ENCODE measurements at regions not wholly inside any gene's neighbourhood (a gene's known extent, or its start where the extent isn't known, plus 50 kb on each side); places are given as distances from the start of the nearest gene placed in this dataset.
"Not testable (repeated sequence)": the region's sequence is repeated elsewhere in the genome, so short reads cannot be mapped to it uniquely, and the experiment has no call there.

- DNase-seq (no peak), ATAC-seq (no peak)
- CTCF ChIA-PET: no interaction called here
- Mint-ChIP-seq H3K9me3 (ENCODE audit: low read depth) (peaks cover 6% of the 10 kb centered on the region), H3K4me3 (no peak overlapping the region), H3K27ac (no peak overlapping the region), H3K4me1 (no peaks in the 10 kb centered on the region), H3K27me3 (no peaks in the 10 kb centered on the region), H3K36me3 (peaks cover 6% of the 10 kb centered on the region)
Measured at GRCh38 chr17:63019138-63019873, 53.3 kb downstream of the TANC2 start.

DNA sequence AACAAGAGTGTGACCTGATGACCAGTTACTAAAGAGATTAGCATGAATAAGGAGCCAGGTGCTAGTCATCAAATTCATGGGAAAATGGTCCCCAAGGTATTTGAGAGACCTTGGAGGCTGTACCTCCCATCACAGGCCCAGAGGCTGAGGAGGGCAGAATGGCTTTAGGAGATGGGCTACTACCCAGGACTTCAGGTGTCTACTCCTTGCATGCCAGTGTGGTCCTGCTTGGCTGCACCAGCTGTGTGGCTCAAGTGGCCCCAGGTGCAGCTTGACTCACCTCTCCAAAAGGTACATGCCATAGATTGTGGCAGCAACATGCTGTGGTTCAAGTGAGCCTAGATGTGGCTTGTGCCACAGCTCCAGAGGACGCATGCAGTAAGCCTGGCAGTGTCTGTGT is 56.5 kb downstream of the TANC2 start:
- DNase-seq: no peak

DNA sequence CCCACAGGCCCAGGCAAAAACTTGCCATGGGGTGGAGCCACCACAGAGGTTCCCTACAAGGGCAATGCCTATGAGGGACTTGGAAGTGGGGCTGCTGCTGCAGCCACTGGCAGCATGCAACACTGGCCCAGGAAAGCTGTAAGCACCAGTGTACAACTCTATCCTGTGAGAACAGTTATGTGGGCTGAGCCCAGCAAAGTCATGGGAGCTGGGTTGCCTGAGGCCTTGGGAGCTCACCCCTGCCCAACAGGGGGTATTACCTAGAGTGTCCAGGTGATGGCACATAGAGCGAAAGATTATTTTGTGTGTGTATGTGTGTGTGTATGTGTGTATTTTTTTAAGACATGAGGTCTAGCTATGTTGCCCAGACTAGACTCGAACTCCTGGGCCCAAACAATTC is 57.0 kb downstream of the TANC2 start:
- CTCF ChIA-PET: no interaction called here
- H3K36me3 Mint-ChIP-seq: peaks cover 10% of the 10 kb centered on the region
- DNase-seq (no peak), ATAC-seq (no peak)
- no peaks in the 10 kb centered on the region for H3K4me1 Mint-ChIP-seq
- no peak overlapping the region for H3K27ac Mint-ChIP-seq
- no peaks in the 10 kb centered on the region for H3K27me3 Mint-ChIP-seq
- peaks cover 6% of the 10 kb centered on the region for H3K9me3 Mint-ChIP-seq (ENCODE audit: low read depth)
- no peak overlapping the region for H3K4me3 Mint-ChIP-seq

More for the DNA sequence above, 56.5 kb downstream of the TANC2 start:
- Mint-ChIP-seq H3K4me1 (no peaks in the 10 kb centered on the region), H3K36me3 (peaks cover 10% of the 10 kb centered on the region), H3K27me3 (no peaks in the 10 kb centered on the region), H3K4me3 (no peak overlapping the region), H3K9me3 (ENCODE audit: low read depth) (peaks cover 6% of the 10 kb centered on the region), H3K27ac (no peak overlapping the region)
- CTCF ChIA-PET: no interaction called here
- no peak for ATAC-seq

- H3K27me3 Mint-ChIP-seq: no peaks in the 10 kb centered on the region
- no peak for DNase-seq
- H3K4me1 Mint-ChIP-seq: no peaks in the 10 kb centered on the region
- H3K9me3 Mint-ChIP-seq (ENCODE audit: low read depth): peaks cover 6% of the 10 kb centered on the region
- H3K36me3 Mint-ChIP-seq: peaks cover 10% of the 10 kb centered on the region
- no peak overlapping the region for H3K27ac Mint-ChIP-seq
- H3K4me3 Mint-ChIP-seq: no peak overlapping the region
- no peak for ATAC-seq
- CTCF ChIA-PET: no interaction called here
Measured at GRCh38 chr17:63024201-63024600, 58.2 kb downstream of the TANC2 start.

DNA sequence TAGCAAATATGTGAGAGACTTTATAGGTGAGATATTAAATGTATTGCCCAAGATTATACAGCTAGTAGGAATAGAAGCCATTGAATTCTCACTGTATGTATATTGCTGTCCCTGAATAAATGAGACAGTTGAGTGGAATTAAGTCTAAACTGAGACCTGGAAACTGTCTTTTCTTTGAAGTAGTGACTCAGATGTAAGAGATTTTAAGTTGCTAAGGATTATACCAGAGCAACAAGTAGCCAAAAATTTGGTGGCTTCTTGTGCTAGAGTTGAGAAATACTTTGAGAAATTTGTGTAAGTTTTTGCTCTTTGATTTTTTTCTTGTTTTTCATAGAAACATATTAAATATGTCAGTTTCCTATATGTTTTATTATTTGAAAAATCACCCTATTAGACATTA is 58.7 kb downstream of the TANC2 start:
- peaks cover 6% of the 10 kb centered on the region for H3K9me3 Mint-ChIP-seq (ENCODE audit: low read depth)
- ATAC-seq (no peak), DNase-seq (no peak)
- H3K27ac Mint-ChIP-seq: no peak overlapping the region
- no peaks in the 10 kb centered on the region for H3K27me3 Mint-ChIP-seq
- CTCF ChIA-PET: no interaction called here
- no peak overlapping the region for H3K4me3 Mint-ChIP-seq
- peaks cover 8% of the 10 kb centered on the region for H3K36me3 Mint-ChIP-seq
- no peaks in the 10 kb centered on the region for H3K4me1 Mint-ChIP-seq

DNA sequence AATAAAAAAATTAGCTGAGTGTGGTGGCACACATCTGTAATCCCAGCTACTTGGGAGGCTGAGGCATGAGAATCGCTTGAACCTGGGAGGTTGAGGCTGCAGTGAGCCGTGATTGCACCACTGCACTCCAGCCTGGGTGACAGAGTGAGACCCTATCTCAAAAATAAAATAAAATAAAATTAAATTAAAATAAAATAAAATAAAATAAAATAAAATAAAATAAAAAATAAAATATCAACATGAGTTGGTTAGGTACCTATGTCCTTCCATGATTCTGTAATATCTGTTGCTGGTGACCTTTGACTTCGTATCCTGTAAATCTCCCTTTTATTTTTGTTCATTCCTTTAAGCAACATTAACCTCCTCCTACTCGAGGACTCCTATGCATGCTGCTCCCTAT is 59.6 kb downstream of the TANC2 start:
- H3K9me3 Mint-ChIP-seq (ENCODE audit: low read depth); H3K36me3 Mint-ChIP-seq; H3K4me1 Mint-ChIP-seq; ATAC-seq; H3K4me3 Mint-ChIP-seq; CTCF ChIA-PET; H3K27ac Mint-ChIP-seq; DNase-seq; H3K27me3 Mint-ChIP-seq: not testable (repeated sequence)

DNA sequence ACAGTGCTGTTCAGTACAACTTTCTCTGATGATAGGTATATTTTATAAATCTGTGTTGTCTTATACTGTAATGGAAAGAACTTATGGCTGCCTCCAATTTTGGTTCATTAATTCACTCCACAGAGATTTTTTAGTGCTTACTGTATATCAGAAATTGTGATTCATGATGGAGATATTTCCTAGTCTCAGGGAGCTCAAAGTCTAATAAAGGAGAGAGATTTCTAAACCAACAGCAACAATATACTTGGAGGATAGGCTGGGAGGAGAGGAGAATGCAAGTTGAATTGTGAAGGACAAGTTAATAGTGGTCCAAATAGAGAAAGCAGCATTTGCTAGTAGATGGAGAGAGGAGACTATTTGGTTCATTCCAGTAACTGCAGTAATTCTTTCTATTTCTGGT is 63.5 kb downstream of the TANC2 start:
- no peak for DNase-seq
- ATAC-seq: no peak
- no peak overlapping the region for H3K4me3 Mint-ChIP-seq
- no peaks in the 10 kb centered on the region for H3K4me1 Mint-ChIP-seq
- H3K27me3 Mint-ChIP-seq: no peaks in the 10 kb centered on the region
- no peaks in the 10 kb centered on the region for H3K9me3 Mint-ChIP-seq (ENCODE audit: low read depth)
- H3K27ac Mint-ChIP-seq: no peak overlapping the region
- CTCF ChIA-PET: interaction anchor here (1.1 kb wide), 1 partner anchor 376 kb away, joined by 3 read pairs; no protein-coding TSS in a partner anchor
- peaks cover 5% of the 10 kb centered on the region for H3K36me3 Mint-ChIP-seq

DNA sequence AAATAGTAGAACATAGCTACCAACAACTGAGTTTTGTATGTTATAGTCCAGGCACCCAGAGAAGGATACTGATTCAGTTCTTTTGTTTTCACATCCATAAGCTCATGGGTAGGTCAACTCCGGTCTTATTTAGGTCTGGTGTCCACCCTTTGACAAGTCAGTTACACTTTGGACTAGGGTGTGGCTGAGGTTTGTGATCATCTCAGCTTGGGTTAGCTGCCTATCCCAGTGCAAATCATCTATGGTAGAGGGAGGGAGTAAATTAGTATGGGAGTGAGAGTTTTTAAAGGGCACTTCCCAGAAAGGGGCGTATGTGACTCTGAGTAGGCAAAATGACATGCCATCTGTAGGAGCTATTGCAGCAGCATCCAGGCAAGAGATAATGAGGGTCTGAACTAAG is 66.1 kb downstream of the TANC2 start:
- H3K27ac Mint-ChIP-seq: no peak overlapping the region
- H3K9me3 Mint-ChIP-seq (ENCODE audit: low read depth): no peaks in the 10 kb centered on the region
- no peaks in the 10 kb centered on the region for H3K36me3 Mint-ChIP-seq
- DNase-seq (no peak), ATAC-seq (no peak)
- peaks cover 6% of the 10 kb centered on the region for H3K4me1 Mint-ChIP-seq
- CTCF ChIA-PET: interaction anchor here (0.9 kb wide), 1 partner anchor 10 kb away, joined by 3 read pairs; no protein-coding TSS in a partner anchor
- H3K4me3 Mint-ChIP-seq: no peak overlapping the region
- no peaks in the 10 kb centered on the region for H3K27me3 Mint-ChIP-seq

DNA sequence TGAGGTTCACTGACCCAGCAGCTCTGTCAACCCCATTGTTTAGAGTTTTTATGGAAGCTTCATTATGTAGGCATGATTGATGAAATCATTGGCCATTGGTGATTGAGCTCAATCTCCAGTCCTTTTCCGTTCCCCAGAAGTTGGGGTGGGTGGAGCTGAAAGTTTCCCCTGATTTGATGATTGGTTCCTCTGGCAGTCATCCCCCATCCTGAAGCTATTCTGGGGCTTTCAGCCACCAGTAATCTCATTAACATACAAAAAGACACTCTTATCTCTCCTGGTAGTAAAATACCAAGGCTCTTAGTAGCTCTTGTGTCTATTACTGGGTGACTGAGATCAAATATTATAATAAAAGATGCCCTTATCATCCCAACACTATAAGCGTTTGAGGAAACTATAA is 67.1 kb downstream of the TANC2 start:
- CTCF ChIA-PET: no interaction called here
- H3K4me3 Mint-ChIP-seq: no peak overlapping the region
- no peak for DNase-seq
- H3K27me3 Mint-ChIP-seq: no peaks in the 10 kb centered on the region
- H3K27ac Mint-ChIP-seq: no peak overlapping the region
- H3K9me3 Mint-ChIP-seq (ENCODE audit: low read depth): no peaks in the 10 kb centered on the region
- peaks cover 6% of the 10 kb centered on the region for H3K4me1 Mint-ChIP-seq
- H3K36me3 Mint-ChIP-seq: no peaks in the 10 kb centered on the region
- ATAC-seq: no peak

DNA sequence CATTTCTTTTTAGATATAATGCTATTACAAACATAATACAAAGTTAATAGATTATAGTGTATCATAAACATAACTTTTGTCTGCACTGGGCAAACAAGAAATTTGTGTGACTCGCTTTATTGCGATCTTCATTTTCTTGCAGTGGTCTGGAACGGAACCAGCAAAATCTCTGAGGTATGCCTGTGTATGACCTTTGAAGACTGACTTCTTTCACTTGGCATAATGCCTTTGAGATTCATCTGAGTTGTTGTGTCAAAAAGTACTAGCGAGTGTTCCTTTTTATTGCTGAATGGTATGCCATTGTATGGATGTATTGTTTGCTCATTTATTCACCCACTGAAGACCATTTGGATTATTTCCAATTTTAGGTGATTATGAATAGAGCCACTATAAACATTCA is 69.2 kb downstream of the TANC2 start:
- CTCF ChIA-PET: no interaction called here
- H3K4me3 Mint-ChIP-seq: no peak overlapping the region
- H3K4me1 Mint-ChIP-seq: peaks cover 15% of the 10 kb centered on the region
- no peak overlapping the region for H3K27ac Mint-ChIP-seq
- ATAC-seq (no peak), DNase-seq (no peak)
- no peaks in the 10 kb centered on the region for H3K9me3 Mint-ChIP-seq (ENCODE audit: low read depth)
- H3K27me3 Mint-ChIP-seq: no peaks in the 10 kb centered on the region
- no peaks in the 10 kb centered on the region for H3K36me3 Mint-ChIP-seq

- peaks cover 18% of the 10 kb centered on the region for H3K4me1 Mint-ChIP-seq
- H3K36me3 Mint-ChIP-seq: no peaks in the 10 kb centered on the region
- no peak for DNase-seq
- H3K9me3 Mint-ChIP-seq (ENCODE audit: low read depth): no peaks in the 10 kb centered on the region
- CTCF ChIA-PET: no interaction called here
- no peaks in the 10 kb centered on the region for H3K27me3 Mint-ChIP-seq
- no peak for ATAC-seq
- no peak overlapping the region for H3K27ac Mint-ChIP-seq
- H3K4me3 Mint-ChIP-seq: no peak overlapping the region
Measured at GRCh38 chr17:63035695-63036094, 69.7 kb downstream of the TANC2 start.

- no peak for ATAC-seq
- Mint-ChIP-seq H3K4me3 (no peak overlapping the region), H3K36me3 (peaks cover 2% of the 10 kb centered on the region), H3K4me1 (peaks cover 18% of the 10 kb centered on the region), H3K9me3 (ENCODE audit: low read depth) (no peaks in the 10 kb centered on the region), H3K27ac (no peak overlapping the region), H3K27me3 (no peaks in the 10 kb centered on the region)
- no peak for DNase-seq
- CTCF ChIA-PET: no interaction called here
Measured at GRCh38 chr17:63039342-63039741, 73.3 kb downstream of the TANC2 start.

DNA sequence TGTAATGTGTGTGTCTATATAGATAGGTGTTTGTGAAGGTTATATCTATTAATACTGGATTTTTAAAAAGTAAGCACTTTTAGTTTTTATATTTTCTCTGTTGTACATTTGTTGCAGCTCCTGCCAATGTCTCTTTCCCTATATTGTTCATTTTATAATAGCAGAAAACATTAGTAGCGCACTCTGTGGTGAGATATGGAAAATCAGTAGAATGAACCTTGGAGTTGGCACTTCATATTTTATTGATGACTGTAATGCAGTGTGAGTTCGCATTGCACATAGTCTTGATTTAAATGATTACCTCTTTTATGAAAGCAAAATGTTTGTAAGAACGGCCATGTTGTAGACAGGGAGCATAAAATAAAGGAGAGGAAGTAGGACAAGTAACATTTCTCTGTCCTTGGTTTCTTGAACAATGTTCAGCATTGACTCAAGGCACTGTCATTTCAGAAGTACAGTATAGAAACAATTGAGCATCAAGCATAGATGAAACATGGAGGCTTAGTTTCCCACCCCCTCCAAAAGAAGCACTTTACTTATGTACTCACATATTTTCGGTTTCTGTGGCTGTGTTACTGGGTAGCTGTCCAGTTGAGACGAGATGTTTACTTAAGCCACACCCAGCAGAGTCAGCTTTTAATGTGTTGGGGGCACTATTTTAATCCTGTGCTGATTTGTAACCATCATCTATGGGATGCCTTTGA is 74.0 kb downstream of the TANC2 start:
- CTCF ChIA-PET: interaction anchor here (0.8 kb wide), 1 partner anchor 386 kb away, joined by 3 read pairs; no protein-coding TSS in a partner anchor
- ATAC-seq (peak; percentile 47), DNase-seq (no peak)
- Mint-ChIP-seq H3K27ac (no peak overlapping the region), H3K4me3 (no peak overlapping the region), H3K27me3 (no peaks in the 10 kb centered on the region), H3K9me3 (ENCODE audit: low read depth) (no peaks in the 10 kb centered on the region), H3K4me1 (peaks cover 18% of the 10 kb centered on the region), H3K36me3 (peaks cover 2% of the 10 kb centered on the region)

- no peak for ATAC-seq
- DNase-seq: no peak
- Mint-ChIP-seq H3K27ac (no peak overlapping the region), H3K9me3 (ENCODE audit: low read depth) (no peaks in the 10 kb centered on the region), H3K27me3 (no peaks in the 10 kb centered on the region), H3K4me1 (peaks cover 15% of the 10 kb centered on the region), H3K4me3 (no peak overlapping the region), H3K36me3 (peaks cover 2% of the 10 kb centered on the region)
- CTCF ChIA-PET: interaction anchor here (0.8 to 1.6 kb wide), 2 partner anchors 11 to 385 kb away, joined by 3 to 4 read pairs; no protein-coding TSS in a partner anchor
Measured at GRCh38 chr17:63040816-63041215, 74.8 kb downstream of the TANC2 start.

Measured in activated CD8-positive, alpha-beta memory T cell treated with anti-CD3 and anti-CD28 coated beads, Interleukin-2, amount 10 ng/mL, durations not matched to agents 7 days and 5 days (primary cell).